Natural killer cell (primary cell): ENCODE measurements at regions not wholly inside any gene's neighbourhood (a gene's known extent, or its start where the extent isn't known, plus 50 kb on each side); places are given as distances from the start of the nearest gene placed in this dataset.

Experiments
- ATAC-seq, 3 donors: fragments of 150-1000 bp in 2 of 3; fragments of 200-7000 bp in 1 of 3; cut with Tn5 transposase; 1 replicate in 1 of 3; 2 replicates in 2 of 3; pipeline ENCODE4 v1.10.0; 2021; ENCODE audit warnings: mild to moderate bottlenecking in 2 of 3, moderate library complexity in 2 of 3
- DNase-seq, 2 donors: peaks; one replicate each; pipeline versions ENCODE4 v3.0.0 to v3.0.0-alpha.2; 2013 to 2021; ENCODE audit warnings: mixed read lengths in 1 of 2
- H3K27ac ChIP-seq: one replicate; pipeline ENCODE4 v1.5.1; 2013; ENCODE audit warnings: mild to moderate bottlenecking, low read length
- H3K27me3 ChIP-seq: one replicate; pipeline ENCODE4 v1.6.1; 2013; ENCODE audit warnings: low read length; ENCODE audit not compliant: control insufficient read depth, insufficient read depth
- H3K36me3 ChIP-seq: one replicate; pipeline ENCODE4 v1.6.1; 2013; ENCODE audit warnings: low read length; ENCODE audit not compliant: control insufficient read depth, insufficient read depth
- H3K4me1 ChIP-seq: one replicate; pipeline ENCODE4 v1.6.1; 2013; ENCODE audit warnings: low read length; ENCODE audit not compliant: control insufficient read depth, insufficient read depth
- H3K4me3 ChIP-seq: one replicate; pipeline ENCODE4 v1.5.1; 2013; ENCODE audit warnings: low read length
- H3K9me3 ChIP-seq: one replicate; pipeline ENCODE4 v1.6.1; 2013; ENCODE audit warnings: low read length; ENCODE audit not compliant: control insufficient read depth, insufficient read depth
- H3K27ac Mint-ChIP-seq, 2 donors: one replicate each; pipeline ENCODE4 v1.8.0; 2022; ENCODE audit warnings: mild to moderate bottlenecking in 2 of 2, mixed read lengths in 2 of 2, moderate library complexity in 1 of 2
- H3K27me3 Mint-ChIP-seq, 2 donors: one replicate each; pipeline ENCODE4 v1.8.0; 2022; ENCODE audit warnings: low read depth in 2 of 2, mixed read lengths in 2 of 2
- H3K36me3 Mint-ChIP-seq: one replicate; pipeline ENCODE4 v1.8.0; 2022; ENCODE audit warnings: mixed read lengths
- H3K4me1 Mint-ChIP-seq, 2 donors: one replicate each; pipeline ENCODE4 v1.8.0; 2022; ENCODE audit warnings: mixed read lengths in 2 of 2
- H3K4me3 Mint-ChIP-seq: one replicate; pipeline ENCODE4 v1.8.0; 2022; ENCODE audit warnings: mild to moderate bottlenecking, moderate library complexity, mixed read lengths
- H3K9me3 Mint-ChIP-seq, 2 donors: one replicate each; pipeline ENCODE4 v1.8.0; 2022; ENCODE audit warnings: mixed read lengths in 2 of 2
- CTCF ChIP-seq: fragments of 200-600 bp; IDR thresholded peaks from one replicate; pipeline ENCODE4 v1.8.0; 2022; ENCODE audit warnings: antibody characterized with exemption
- WGBS: methylation state at CpG from one replicate; pipeline ENCODE4 v1.1.7; 2013; ENCODE audit warnings: missing lambda C conversion rate; ENCODE audit not compliant: insufficient coverage; 5-methylcytosine and 5-hydroxymethylcytosine counted together
- intact Hi-C: fragments of 100-400 bp; cut with micrococcal nuclease; formaldehyde crosslinking; loops from one replicate; pipeline ENCODE4 v1.14.2; 2022

- peaks cover 3% of the 10 kb centered on the region for H3K27me3 ChIP-seq
- H3K27ac ChIP-seq: no peak overlapping the region
- no peaks in the 10 kb centered on the region for H3K9me3 ChIP-seq
- peaks cover 10 to 11% of the 10 kb centered on the region in 2 donors for H3K4me1 Mint-ChIP-seq
- intact Hi-C loops: no loop called here
- no peaks in the 10 kb centered on the region for H3K36me3 ChIP-seq
- no peak overlapping the region for H3K27ac Mint-ChIP-seq
- H3K36me3 Mint-ChIP-seq: peaks cover 6% of the 10 kb centered on the region
- H3K4me3 ChIP-seq: no peak overlapping the region
- peaks cover 32 to 72% of the 10 kb centered on the region in 2 donors for H3K27me3 Mint-ChIP-seq
- TF ChIP-seq CTCF: no peak
- DNase-seq (no peak), ATAC-seq (no peak)
- H3K4me3 Mint-ChIP-seq: no peak overlapping the region
- no peaks in the 10 kb centered on the region for H3K4me1 ChIP-seq
- no peaks in the 10 kb centered on the region for H3K9me3 Mint-ChIP-seq
- WGBS: 17% methylated on average over 3 of the region's 4 CpGs
These were observed 59.3 kb downstream of the C7orf25 start for GRCh38 chr7:42852531-42852930.

GRCh38 chr7:42843205-42843800 is 68.6 kb downstream of the C7orf25 start:
- TF ChIP-seq CTCF: no peak
- no peak overlapping the region for H3K4me3 ChIP-seq
- H3K9me3 ChIP-seq: no peaks in the 10 kb centered on the region
- 12% methylated on average over 10 of the region's 12 CpGs for WGBS
- H3K36me3 ChIP-seq: no peaks in the 10 kb centered on the region
- ATAC-seq: peak in 2 of 3 donors; percentile 24 to 51
- no peak overlapping the region for H3K27ac ChIP-seq
- no peaks in the 10 kb centered on the region for H3K4me1 Mint-ChIP-seq
- H3K4me1 ChIP-seq: no peaks in the 10 kb centered on the region
- H3K4me3 Mint-ChIP-seq: no peak overlapping the region
- H3K27me3 ChIP-seq: peaks cover 2% of the 10 kb centered on the region
- intact Hi-C loops: loop anchor here (5.0 kb wide), 1 partner anchor 901 kb away; no protein-coding TSS in a partner anchor
- peak in 1 of 2 donors; percentile 9 for DNase-seq
- H3K27me3 Mint-ChIP-seq: peaks cover 13 to 48% of the 10 kb centered on the region in 2 donors
- peaks cover 6% of the 10 kb centered on the region for H3K36me3 Mint-ChIP-seq
- H3K27ac Mint-ChIP-seq: no peak overlapping the region
- no peaks in the 10 kb centered on the region for H3K9me3 Mint-ChIP-seq

- no peaks in the 10 kb centered on the region for H3K4me1 Mint-ChIP-seq
- DNase-seq (no peak), ATAC-seq (no peak)
- Histone ChIP-seq H3K27ac (no peak overlapping the region), H3K9me3 (no peaks in the 10 kb centered on the region), H3K4me3 (no peak overlapping the region), H3K4me1 (no peaks in the 10 kb centered on the region), H3K36me3 (no peaks in the 10 kb centered on the region), H3K27me3 (no peaks in the 10 kb centered on the region)
- H3K27me3 Mint-ChIP-seq: peaks cover 7 to 9% of the 10 kb centered on the region in 2 donors
- no peak overlapping the region for H3K4me3 Mint-ChIP-seq
- H3K9me3 Mint-ChIP-seq: no peaks in the 10 kb centered on the region
- H3K36me3 Mint-ChIP-seq: no peaks in the 10 kb centered on the region
- TF ChIP-seq CTCF: no peak
- intact Hi-C loops: no loop called here
- H3K27ac Mint-ChIP-seq: no peak overlapping the region
These were observed 77.2 kb downstream of the C7orf25 start for GRCh38 chr7:42834676-42835075.

- no peak overlapping the region for H3K27ac ChIP-seq
- intact Hi-C loops: no loop called here
- H3K4me1 ChIP-seq: no peaks in the 10 kb centered on the region
- ATAC-seq (no peak), DNase-seq (no peak)
- no peaks in the 10 kb centered on the region for H3K36me3 ChIP-seq
- peaks cover 7 to 9% of the 10 kb centered on the region in 2 donors for H3K27me3 Mint-ChIP-seq
- H3K36me3 Mint-ChIP-seq: no peaks in the 10 kb centered on the region
- TF ChIP-seq CTCF: no peak
- H3K4me3 ChIP-seq: no peak overlapping the region
- H3K9me3 Mint-ChIP-seq: no peaks in the 10 kb centered on the region
- H3K4me1 Mint-ChIP-seq: no peaks in the 10 kb centered on the region
- no peaks in the 10 kb centered on the region for H3K9me3 ChIP-seq
- no peaks in the 10 kb centered on the region for H3K27me3 ChIP-seq
- 43% methylated on average over 4 of the region's 4 CpGs for WGBS
- H3K27ac Mint-ChIP-seq: no peak overlapping the region
- no peak overlapping the region for H3K4me3 Mint-ChIP-seq
These were observed 78.5 kb downstream of the C7orf25 start for GRCh38 chr7:42833411-42833810.
